NB4 (cell line): ENCODE measurements at regions not wholly inside any gene's neighbourhood (a gene's known extent, or its start where the extent isn't known, plus 50 kb on each side); places are given as distances from the start of the nearest gene placed in this dataset.

Experiments used
- CTCF ChIP-seq: IDR thresholded peaks from one replicate; pipeline ENCODE4 v1.5.1; 2012; ENCODE audit warnings: low read depth, low read length
- MAX ChIP-seq: IDR thresholded peaks from 2 replicates; pipeline ENCODE4 v1.6.1; 2011; ENCODE audit warnings: low read depth, low read length
- POLR2A ChIP-seq: IDR thresholded peaks from 2 replicates; pipeline ENCODE4 v1.6.1; 2011; ENCODE audit warnings: mild to moderate bottlenecking; ENCODE audit not compliant: insufficient read length; ENCODE audit errors: extremely low read depth

GRCh38 chr13:58160980-58161379, 529.4 kb downstream of the PCDH17 start:
- TF ChIP-seq CTCF (no peak), MAX (no peak), POLR2A (no peak)
